Duodenal mucosa (tissue), 2 donors: ENCODE measurements at regions not wholly inside any gene's neighbourhood (a gene's known extent, or its start where the extent isn't known, plus 50 kb on each side); places are given as distances from the start of the nearest gene placed in this dataset.
"Not testable (repeated sequence)": the region's sequence is repeated elsewhere in the genome, so short reads cannot be mapped to it uniquely, and the experiment has no call there.

Source experiments
- H3K27ac ChIP-seq: one replicate; pipeline ENCODE4 v1.7.0; 2013; ENCODE audit warnings: low read depth, low read length
- H3K27me3 ChIP-seq, 2 donors: one replicate each; pipeline ENCODE4 v1.7.0; 2013; ENCODE audit warnings: low read length in 2 of 2, control low read depth in 1 of 2; ENCODE audit not compliant: insufficient read depth in 2 of 2, control insufficient read depth in 1 of 2
- H3K36me3 ChIP-seq, 2 donors: one replicate each; pipeline ENCODE4 v1.7.0; 2013; ENCODE audit warnings: low read length in 2 of 2, control low read depth in 1 of 2; ENCODE audit not compliant: insufficient read depth in 2 of 2, control insufficient read depth in 1 of 2
- H3K4me1 ChIP-seq, 2 donors: one replicate each; pipeline ENCODE4 v1.7.0; 2013; ENCODE audit warnings: low read length in 2 of 2, control low read depth in 1 of 2; ENCODE audit not compliant: insufficient read depth in 2 of 2, control insufficient read depth in 1 of 2
- H3K4me3 ChIP-seq, 2 donors: one replicate each; pipeline ENCODE4 v1.7.0; 2013; ENCODE audit warnings: low read length in 2 of 2, low read depth in 1 of 2
- H3K9ac ChIP-seq, 2 donors: one replicate each; pipeline ENCODE4 v1.7.0; 2013; ENCODE audit warnings: low read length in 2 of 2, low read depth in 1 of 2
- H3K9me3 ChIP-seq, 2 donors: one replicate each; pipeline ENCODE4 v1.7.0; 2013; ENCODE audit warnings: low read length in 2 of 2, control low read depth in 1 of 2; ENCODE audit not compliant: control insufficient read depth in 1 of 2

DNA sequence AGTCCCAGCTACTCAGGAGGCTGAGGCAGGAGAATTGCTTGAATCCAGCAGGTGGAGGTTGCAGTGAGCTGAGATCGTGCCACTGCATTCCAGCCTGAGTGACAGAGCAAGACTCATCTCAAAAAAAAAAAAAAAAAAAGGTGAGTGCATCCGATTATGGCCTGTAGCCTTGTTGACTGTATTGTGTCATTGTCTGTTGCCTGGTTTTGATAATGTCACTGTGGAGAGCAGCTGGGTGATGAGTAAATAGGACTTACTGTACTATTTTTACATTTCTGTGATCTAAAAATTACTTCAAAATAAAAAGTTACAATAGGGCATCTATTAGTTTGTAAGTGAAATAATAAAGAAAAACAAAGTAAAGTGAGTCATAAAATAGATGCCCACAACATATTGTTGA is 134.1 kb upstream of the SALL4 start:
- Histone ChIP-seq H3K9ac (no peak overlapping the region), H3K4me3 (no peak overlapping the region), H3K9me3 (no peaks in the 10 kb centered on the region), H3K36me3 (no peaks in the 10 kb centered on the region), H3K27ac (no peak overlapping the region), H3K27me3 (no peaks in the 10 kb centered on the region), H3K4me1 (no peaks in the 10 kb centered on the region)

DNA sequence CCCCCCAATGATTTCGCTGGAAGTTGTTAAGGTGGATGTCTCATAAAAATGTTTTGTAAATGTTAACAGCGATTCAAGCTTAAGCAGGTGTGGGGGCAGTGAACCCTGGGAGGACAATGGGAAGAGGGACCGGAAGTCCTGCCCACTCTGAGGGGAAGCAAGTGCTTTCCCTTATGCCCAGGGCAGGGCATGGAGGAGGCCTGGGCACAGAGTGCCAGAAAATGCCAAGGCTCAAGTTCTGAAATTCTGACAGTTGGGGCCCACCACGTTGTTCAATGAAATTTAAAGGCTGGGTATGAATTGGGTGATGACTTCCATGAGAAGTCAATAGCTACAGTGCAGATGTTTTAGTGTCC is 132.7 kb upstream of the SALL4 start:
- no peaks in the 10 kb centered on the region for H3K27me3 ChIP-seq
- no peaks in the 10 kb centered on the region for H3K36me3 ChIP-seq
- H3K27ac ChIP-seq = no peak overlapping the region
- H3K4me1 ChIP-seq = no peaks in the 10 kb centered on the region
- no peaks in the 10 kb centered on the region for H3K9me3 ChIP-seq
- H3K4me3 ChIP-seq = no peak overlapping the region
- H3K9ac ChIP-seq = no peak overlapping the region

DNA sequence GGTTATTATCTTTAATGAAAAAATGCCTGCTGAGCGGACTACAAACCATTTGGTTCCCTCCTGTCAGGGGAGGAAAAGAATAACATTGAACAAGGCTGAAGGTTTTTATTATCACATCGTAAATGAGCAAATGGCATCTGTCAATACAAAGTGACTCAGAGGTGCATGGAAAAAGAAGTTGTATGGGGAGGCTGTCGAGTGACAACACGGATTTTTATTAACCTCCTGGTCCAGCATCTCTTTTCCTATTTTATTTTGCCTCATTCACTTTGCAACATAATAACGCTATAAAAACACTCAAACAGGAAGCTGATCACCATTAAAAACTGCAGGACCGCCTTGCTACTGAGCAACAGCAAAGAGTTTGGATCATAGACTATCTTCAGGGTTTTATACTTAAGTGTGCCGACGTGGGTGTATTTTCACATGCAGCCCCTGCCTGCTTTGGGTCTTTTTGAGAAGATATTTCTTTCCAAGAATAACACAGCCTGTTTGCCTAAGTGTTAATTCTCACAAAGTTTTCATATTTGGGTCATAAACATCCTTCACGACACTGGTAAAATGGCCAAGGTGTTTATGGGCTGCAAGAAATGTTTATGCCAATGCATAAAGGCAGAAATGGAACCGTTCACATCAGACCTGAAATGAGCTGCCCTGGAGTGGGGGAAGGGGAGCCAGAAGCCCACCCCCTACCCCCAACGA is 132.1 kb upstream of the SALL4 start:
- H3K4me1 ChIP-seq = no peaks in the 10 kb centered on the region
- no peak overlapping the region for H3K27ac ChIP-seq
- H3K4me3 ChIP-seq = no peak overlapping the region
- H3K9me3 ChIP-seq = no peaks in the 10 kb centered on the region
- no peaks in the 10 kb centered on the region for H3K36me3 ChIP-seq
- H3K27me3 ChIP-seq = no peaks in the 10 kb centered on the region
- H3K9ac ChIP-seq = no peak overlapping the region

DNA sequence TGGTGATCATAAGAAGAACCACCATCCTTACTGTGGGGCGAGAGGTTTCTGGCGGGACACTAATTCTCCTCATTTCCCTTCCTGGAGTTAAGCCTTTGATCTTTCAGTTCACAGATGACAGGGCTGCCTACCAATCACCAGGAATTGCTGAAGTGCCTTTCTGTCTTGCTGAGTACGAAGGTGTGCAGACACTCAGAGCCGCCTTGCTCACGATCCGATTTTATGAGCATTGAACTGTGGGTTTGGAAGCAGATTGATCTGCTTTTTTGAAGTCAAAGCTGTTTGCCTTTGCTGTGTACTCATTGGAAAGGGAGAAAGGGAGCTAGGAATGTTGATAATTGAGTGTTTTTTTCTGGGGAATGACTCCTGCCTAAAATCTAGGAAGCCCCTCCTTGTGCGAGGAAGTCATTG is 129.1 kb upstream of the SALL4 start:
- Histone ChIP-seq H3K27me3 (no peaks in the 10 kb centered on the region), H3K27ac (no peak overlapping the region), H3K4me3 (no peak overlapping the region), H3K9ac (no peak overlapping the region), H3K36me3 (no peaks in the 10 kb centered on the region), H3K4me1 (no peaks in the 10 kb centered on the region), H3K9me3 (no peaks in the 10 kb centered on the region)

DNA sequence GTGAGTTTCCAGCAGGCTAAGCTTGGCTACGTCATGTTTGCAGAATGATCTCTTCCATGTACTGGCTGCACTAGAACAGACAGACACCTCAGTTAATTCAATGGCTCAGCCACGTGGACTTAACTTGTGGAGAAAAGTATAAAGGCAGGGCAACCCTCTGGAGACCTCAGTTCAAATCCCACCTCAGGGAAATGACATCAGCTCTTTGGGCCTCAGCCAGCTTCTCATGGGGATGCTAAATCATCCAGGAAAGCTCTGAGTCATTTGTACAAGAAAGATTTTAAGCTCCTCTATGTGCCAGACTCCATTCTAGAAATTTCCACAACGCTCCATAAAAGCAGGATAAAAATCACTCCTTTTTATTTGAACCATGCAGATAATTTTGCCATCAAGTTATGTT is 128.5 kb upstream of the SALL4 start:
- H3K27me3 ChIP-seq = no peaks in the 10 kb centered on the region
- no peaks in the 10 kb centered on the region for H3K36me3 ChIP-seq
- H3K9ac ChIP-seq = no peak overlapping the region
- no peaks in the 10 kb centered on the region for H3K4me1 ChIP-seq
- H3K27ac ChIP-seq = no peak overlapping the region
- no peak overlapping the region for H3K4me3 ChIP-seq
- no peaks in the 10 kb centered on the region for H3K9me3 ChIP-seq

DNA sequence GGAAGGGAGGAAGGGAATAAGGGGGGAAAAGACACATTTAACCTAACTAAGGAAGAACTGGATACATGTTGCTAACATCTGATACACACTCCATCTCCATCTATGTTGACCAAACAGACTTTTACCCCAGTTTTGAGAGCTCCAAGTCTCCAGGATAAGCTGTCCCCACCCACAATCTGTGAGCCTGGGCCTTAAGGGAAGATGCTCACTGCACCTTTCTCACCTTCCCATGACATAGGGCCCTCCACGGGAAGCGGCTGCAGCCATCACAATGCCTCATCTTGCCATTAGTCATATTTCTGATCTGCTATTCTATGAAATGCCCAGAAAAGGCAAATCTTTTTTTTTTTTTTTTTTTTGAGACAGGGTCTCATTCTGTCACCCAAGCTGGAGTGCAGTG is 126.6 kb upstream of the SALL4 start:
- Histone ChIP-seq H3K9me3 (no peaks in the 10 kb centered on the region), H3K4me1 (no peaks in the 10 kb centered on the region), H3K36me3 (no peaks in the 10 kb centered on the region), H3K4me3 (no peak overlapping the region), H3K9ac (no peak overlapping the region), H3K27ac (no peak overlapping the region), H3K27me3 (no peaks in the 10 kb centered on the region)

DNA sequence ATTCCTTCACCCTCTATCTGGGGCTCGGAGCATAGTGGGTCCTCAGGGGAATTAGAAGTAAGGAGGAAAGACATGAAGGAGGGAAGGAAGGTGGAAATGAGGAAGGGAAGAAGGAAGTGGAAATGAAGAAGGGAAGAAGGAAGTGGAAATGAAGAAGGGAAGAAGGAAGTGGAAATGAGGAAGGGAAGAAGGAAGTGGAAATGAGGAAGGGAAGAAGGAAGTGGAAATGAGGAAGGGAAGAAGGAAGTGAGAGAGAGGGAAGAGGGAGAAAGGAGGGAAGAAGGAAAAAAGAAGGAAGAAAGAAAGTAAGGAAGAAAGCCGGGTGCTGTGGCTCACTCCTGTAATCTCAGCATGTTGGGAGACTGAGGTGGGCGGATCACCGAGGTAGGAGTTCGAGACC is 125.6 kb upstream of the SALL4 start:
- not testable (repeated sequence) for H3K9me3 ChIP-seq, H3K4me3 ChIP-seq, H3K27me3 ChIP-seq, H3K27ac ChIP-seq, H3K9ac ChIP-seq, H3K36me3 ChIP-seq, H3K4me1 ChIP-seq

DNA sequence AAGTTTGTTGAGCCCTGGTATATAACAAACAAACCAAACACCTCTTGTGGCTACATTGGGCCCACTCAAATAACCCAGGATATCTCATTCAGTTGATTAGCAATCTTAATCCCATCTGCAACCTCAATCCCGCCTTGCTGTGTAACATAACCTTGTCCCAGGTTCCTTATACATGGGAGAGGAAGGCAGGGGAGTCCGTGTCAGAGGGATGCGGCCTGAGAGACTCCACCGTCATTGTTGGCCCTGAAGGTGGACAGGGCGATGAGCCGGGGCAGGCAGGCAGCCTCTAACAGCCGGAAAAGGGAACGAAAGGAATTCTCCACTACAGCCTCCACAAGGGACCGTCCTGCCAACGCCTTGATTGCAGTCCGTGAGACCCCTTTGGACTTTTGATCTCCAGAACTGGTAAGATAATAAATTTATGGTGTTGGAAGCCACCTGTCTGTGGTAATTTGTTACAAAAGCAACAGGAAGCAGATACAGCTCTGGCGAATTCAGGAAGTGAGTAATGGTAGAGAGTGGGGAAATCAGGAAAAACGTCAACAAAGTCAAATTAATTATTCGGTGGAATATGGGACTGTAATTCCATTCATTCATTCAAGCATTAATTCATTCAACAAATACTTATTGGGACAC is 124.5 kb upstream of the SALL4 start:
- H3K27me3 ChIP-seq = no peaks in the 10 kb centered on the region
- no peak overlapping the region for H3K4me3 ChIP-seq
- no peak overlapping the region for H3K9ac ChIP-seq
- H3K4me1 ChIP-seq = no peaks in the 10 kb centered on the region
- no peaks in the 10 kb centered on the region for H3K9me3 ChIP-seq
- H3K27ac ChIP-seq = no peak overlapping the region
- no peaks in the 10 kb centered on the region for H3K36me3 ChIP-seq

DNA sequence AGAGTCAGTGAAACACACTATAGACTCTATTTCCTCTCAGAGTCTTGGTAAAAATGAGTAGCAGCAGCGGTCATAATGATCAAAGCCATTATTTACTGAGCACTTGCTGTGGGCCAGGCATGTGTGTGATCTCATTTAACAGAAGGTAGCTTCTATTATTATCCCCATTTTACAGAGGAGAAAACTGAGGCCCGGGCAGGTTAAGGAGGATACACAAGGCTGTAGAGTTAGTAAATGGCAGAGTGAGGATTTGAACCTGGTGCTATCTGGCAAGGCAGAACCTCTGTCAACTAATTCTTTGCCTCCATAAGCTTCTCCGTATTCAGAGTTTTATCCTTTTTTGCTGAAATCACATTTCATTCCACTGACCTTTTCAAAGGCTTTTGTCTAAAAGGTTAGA is 122.2 kb upstream of the SALL4 start:
- no peak overlapping the region for H3K9ac ChIP-seq
- H3K4me3 ChIP-seq = no peak overlapping the region
- H3K4me1 ChIP-seq = no peaks in the 10 kb centered on the region
- no peak overlapping the region for H3K27ac ChIP-seq
- no peaks in the 10 kb centered on the region for H3K9me3 ChIP-seq
- H3K27me3 ChIP-seq = no peaks in the 10 kb centered on the region
- no peaks in the 10 kb centered on the region for H3K36me3 ChIP-seq

DNA sequence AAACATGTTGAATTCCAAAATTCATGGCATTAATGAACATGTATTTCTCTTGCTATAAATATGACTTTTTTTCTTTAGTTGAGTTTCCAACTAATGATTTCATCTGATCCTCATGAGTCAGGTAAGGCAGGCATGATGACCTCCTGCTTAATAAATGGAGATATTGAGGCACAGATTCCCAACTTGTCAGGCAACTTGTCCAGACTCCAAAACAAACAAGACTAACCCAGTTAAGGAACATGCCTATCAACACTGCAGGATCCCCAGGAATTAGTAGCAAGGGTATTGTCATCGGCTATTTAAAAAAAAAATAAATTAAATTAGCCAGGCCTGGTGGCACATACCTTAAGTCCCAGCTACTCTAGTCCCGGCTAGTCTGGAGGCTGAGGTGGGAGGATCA is 121.3 kb upstream of the SALL4 start:
- Histone ChIP-seq H3K9me3 (no peaks in the 10 kb centered on the region), H3K4me3 (no peak overlapping the region), H3K27me3 (no peaks in the 10 kb centered on the region), H3K36me3 (no peaks in the 10 kb centered on the region), H3K4me1 (no peaks in the 10 kb centered on the region), H3K9ac (no peak overlapping the region), H3K27ac (no peak overlapping the region)
